ENCODE measurements at regions not wholly inside any gene's neighbourhood (a gene's known extent, or its start where the extent isn't known, plus 50 kb on each side); places are given as distances from the start of the nearest gene placed in this dataset.
A peak's percentile ranks its signal among the peaks of the same experiment; 100 is the strongest.

- DNase-seq, result no peak
- intact Hi-C loops (cut with DNase I), result no loop called here
These were observed 181.2 kb upstream of the TNFAIP3 start for GRCh38 chr6:137685798-137686375.

DNA sequence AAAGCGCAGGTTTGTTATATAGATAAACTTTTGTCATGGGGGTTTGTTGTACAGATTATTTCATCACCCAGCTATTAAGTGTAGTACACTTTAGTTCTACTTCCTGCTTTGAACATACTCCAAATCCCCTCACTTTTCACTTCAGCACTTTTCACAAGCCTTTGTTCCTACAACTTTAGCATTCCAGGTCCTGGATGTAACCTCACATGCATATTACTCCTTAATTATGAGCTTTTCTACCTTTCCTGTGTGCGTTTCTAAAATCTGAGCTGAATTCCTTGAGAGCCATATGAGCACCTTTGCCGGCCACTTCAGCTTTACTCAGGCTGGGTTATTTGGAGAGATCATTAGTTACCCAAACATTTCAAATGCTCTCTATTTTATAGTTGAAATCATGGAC lies 179.2 kb upstream of the TNFAIP3 start:
- intact Hi-C loops (cut with DNase I), result no loop called here

GRCh38 chr6:137688230-137688971 lies 178.7 kb upstream of the TNFAIP3 start:
- intact Hi-C loops (cut with DNase I), result no loop called here
- no peak for DNase-seq

More for the DNA sequence above, 179.2 kb upstream of the TNFAIP3 start:
- DNase-seq, result no peak

DNA sequence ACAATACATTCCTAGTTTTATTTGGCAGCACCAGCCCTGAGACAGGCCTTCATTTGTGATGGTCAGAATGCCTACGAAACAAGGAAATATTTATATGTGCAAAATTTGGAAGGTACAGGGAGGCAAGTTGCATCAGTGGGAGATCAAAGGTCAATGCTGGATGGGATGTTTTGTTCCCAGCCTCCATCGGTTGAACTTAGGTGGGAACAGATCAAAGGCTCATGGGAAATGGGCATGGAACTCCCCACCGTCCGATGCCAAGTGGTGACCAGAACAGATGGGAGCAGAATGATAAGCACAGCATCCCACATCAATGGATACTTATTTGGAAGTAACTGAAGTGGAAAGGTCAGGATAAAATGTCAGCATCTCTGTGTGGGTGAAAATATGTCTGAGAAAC lies 177.7 kb upstream of the TNFAIP3 start:
- DNase-seq, result no peak
- intact Hi-C loops (cut with DNase I), result no loop called here

GRCh38 chr6:137690034-137690433 lies 177.0 kb upstream of the TNFAIP3 start:
- no peak for DNase-seq
- intact Hi-C loops (cut with DNase I), result no loop called here

GRCh38 chr6:137690721-137691120 lies 176.3 kb upstream of the TNFAIP3 start:
- intact Hi-C loops (cut with DNase I), result no loop called here
- DNase-seq, result no peak

DNA sequence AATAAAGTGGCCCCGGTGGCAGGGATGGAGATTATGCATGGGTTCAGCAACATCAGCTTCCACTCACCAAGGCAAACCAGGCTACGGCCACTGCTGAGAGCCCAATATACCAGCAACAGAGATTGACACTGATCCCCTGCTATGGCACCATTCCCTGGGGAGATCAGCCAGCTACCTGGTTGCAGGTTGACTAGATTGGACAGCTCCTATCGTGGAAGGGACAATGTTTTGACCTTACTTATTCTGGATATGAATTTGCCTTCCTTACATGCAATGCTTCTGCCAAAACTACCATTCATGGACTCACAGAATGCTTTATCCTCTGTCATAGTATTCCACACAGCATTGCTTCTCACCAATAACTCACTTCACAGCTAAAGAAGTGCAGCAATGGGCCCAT lies 174.8 kb upstream of the TNFAIP3 start:
- no peak for DNase-seq
- intact Hi-C loops (cut with DNase I), result no loop called here

DNA sequence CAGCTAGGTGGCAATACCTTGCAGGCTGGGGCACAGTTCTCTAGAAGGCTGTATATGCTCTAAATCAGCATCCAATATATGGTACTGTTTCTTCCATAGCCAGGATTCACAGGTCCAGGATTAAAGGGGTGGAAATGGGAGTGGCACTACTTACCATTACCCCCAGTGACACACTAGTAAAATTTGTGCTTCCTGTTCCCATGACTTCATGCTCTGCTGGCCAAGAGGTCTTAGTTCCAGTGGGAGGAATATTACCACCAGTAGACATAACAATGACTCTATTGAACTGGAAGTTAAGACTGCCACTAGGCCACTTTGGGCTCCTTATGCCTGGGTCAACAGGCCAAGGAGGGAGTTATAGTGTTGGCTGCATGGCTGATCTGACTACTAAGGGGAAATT lies 174.3 kb upstream of the TNFAIP3 start:
- DNase-seq, result no peak
- intact Hi-C loops (cut with DNase I), result no loop called here

GRCh38 chr6:137693711-137694110 lies 173.3 kb upstream of the TNFAIP3 start:
- no peak for DNase-seq
- intact Hi-C loops (cut with DNase I), result no loop called here

GRCh38 chr6:137696765-137697164 lies 170.3 kb upstream of the TNFAIP3 start:
- intact Hi-C loops (cut with DNase I), result no loop called here
- DNase-seq, result no peak

DNA sequence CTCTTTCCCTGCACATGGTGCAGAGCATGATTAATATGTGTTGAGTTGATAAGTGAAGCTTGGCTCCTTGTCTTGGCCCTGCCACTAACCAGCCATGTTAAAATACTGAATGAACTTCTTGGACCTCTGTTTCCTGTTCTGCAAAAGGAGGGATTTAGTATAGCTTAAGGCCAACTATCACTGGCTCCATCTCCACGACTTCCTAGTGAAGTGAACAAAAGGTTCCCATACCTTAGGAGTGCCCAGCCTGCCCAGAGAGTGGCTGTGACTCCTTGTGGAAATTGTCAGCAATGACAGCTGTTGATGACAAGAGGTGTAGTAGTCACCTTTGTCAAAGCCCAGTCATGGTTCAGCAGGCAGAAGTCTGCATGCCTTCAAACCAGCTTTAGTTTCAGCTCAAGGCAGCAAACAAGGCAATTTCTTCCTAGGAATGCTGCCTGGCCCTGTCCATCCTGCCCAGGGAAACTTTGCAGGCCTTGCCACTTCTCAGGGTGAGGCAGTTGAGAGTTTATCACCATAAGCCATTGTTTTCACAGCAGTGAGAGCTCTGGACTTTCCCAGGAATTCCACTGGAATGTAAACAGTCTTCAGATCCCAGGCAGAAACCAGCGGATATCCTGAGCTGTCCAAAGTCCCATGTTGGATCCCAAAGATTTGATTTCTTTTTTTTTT lies 169.7 kb upstream of the TNFAIP3 start:
- DNase-seq, result no peak
- intact Hi-C loops (cut with DNase I), result no loop called here

DNA sequence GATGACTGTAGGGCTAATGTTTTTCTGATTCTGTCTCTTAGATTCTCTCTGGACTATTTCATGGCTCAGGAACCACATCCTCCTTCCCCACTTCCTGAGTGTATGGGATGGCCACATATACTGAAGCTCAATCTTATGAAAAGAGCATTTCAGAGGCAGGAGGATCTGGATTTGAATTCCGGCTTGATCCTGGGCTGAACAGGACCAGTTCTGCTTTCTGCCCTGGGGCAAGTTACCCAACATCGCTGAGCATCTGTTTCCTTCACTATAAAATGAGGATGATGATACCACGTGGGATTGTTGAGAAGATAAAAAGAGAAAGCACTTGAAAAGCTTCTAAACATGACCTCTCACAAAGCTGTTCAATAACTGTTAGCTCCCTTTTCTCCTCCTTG lies 168.4 kb upstream of the TNFAIP3 start:
- intact Hi-C loops (cut with DNase I), result no loop called here
- no peak for DNase-seq

GRCh38 chr6:137699031-137699683 lies 167.9 kb upstream of the TNFAIP3 start:
- DNase-seq, result no peak
- intact Hi-C loops (cut with DNase I), result no loop called here

GRCh38 chr6:137700161-137700560 lies 166.9 kb upstream of the TNFAIP3 start:
- no peak for DNase-seq
- intact Hi-C loops (cut with DNase I), result no loop called here

- DNase-seq, result no peak
- intact Hi-C loops (cut with DNase I), result no loop called here
These were observed 166.1 kb upstream of the TNFAIP3 start for GRCh38 chr6:137700751-137701477.

- intact Hi-C loops (cut with DNase I), result no loop called here
These were observed 165.1 kb upstream of the TNFAIP3 start for GRCh38 chr6:137701942-137702341.

DNA sequence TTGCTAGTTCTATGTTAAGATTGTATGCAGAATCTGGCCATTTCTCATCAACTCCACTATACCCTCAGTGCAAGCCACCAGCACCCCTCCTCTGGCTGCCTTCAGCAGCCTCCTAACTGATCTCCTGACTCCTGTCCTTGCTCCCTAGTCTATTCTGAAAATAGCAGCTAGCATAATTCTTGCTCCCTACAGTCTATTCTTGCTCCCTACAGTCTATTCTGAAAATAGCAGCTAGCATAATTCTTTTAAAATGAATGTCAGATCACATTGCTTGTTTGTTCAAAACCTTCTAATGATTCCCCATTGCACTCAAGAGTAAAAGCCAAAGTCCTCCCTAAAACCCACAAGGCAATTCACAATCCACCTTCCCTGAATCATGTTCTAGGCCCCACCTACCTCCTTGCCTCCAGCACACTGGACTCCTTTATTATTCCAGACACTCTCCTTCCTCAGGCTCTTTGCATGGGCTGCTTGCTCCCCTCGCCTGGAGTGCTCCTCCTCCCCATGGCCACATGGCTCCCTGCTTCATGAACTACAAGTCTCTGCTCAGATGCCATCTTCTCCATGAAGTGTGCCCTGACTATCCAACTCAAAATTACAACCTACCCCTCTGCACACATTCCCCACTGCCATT lies 164.2 kb upstream of the TNFAIP3 start:
- intact Hi-C loops (cut with DNase I), result no loop called here
- DNase-seq, result no peak

More at GRCh38 chr6:137701942-137702341, 165.1 kb upstream of the TNFAIP3 start:
- no peak for DNase-seq

- intact Hi-C loops (cut with DNase I), result loop anchor here (5.0 kb wide), 2 partner anchors 298 to 403 kb away; partner anchors contain the start of gene PERP
These were observed 162.3 kb upstream of the TNFAIP3 start for GRCh38 chr6:137704802-137705159.

DNA sequence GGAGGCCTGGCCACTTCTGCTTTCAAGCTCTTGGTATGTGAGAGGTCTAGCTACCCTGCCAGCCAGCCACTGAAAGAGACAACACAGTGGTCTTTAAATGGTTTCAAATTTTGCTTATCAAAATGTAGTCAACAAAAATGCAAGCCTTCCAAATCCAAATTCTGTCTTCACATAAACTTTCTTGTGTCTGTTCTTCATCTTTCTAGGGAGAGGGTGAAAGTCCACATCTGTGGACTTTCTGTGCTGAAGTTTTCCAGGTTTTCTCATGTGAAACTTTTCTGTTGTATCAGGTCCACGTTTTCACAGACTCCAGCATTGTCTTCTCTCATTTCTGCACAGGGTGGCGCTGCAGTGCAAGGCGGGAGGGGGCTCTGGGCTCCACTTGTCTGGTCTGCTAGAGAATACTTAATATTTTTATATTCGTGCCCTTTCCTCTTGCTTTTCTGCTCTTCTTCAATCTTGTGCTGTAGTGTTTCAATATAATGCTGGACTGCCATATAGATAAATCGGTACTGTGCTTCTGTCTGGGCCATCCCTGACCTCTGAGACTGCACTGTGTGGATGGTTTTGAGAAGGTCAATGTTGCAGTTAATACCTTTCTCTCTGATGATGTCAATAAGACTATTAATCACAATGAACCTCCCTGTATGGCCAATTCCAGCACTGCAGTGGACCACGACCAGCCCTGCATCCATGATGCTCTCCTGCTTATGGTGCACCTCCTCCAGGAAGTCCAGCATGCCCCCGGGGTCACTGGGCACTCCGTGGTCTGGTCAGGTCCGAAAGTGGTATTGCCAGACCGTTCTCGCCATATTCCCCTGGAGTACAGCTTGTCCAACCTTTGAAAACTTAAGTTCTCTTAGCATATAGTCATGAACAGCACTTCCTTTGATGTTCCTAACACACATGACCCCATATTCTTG lies 161.6 kb upstream of the TNFAIP3 start:
- intact Hi-C loops (cut with DNase I), result loop anchor here (5.0 kb wide), 2 partner anchors 297 to 402 kb away; partner anchors contain the start of gene PERP
- DNase-seq, result peak in 5 of 10 donors; percentile 18 to 84 (median 33)

More at GRCh38 chr6:137704802-137705159, 162.3 kb upstream of the TNFAIP3 start:
- no peak for DNase-seq

Data from posterior cingulate gyrus (tissue), 11 donors.